GM18517 (cell line): ENCODE measurements at regions not wholly inside any gene's neighbourhood (a gene's known extent, or its start where the extent isn't known, plus 50 kb on each side); places are given as distances from the start of the nearest gene placed in this dataset.
"Not testable (repeated sequence)": the region's sequence is repeated elsewhere in the genome, so short reads cannot be mapped to it uniquely, and the experiment has no call there.

Experiments used
- ATAC-seq: cut with Tn5 transposase; IDR thresholded peaks from one replicate; pipeline ENCODE4 v1.9.1; 2021; ENCODE audit warnings: mild to moderate bottlenecking, moderate library complexity; ENCODE audit not compliant: unreplicated experiment

GRCh38 chr17:16870253-16871245 lies 101.4 kb downstream of the TNFRSF13B start:
- ATAC-seq: no peak

DNA sequence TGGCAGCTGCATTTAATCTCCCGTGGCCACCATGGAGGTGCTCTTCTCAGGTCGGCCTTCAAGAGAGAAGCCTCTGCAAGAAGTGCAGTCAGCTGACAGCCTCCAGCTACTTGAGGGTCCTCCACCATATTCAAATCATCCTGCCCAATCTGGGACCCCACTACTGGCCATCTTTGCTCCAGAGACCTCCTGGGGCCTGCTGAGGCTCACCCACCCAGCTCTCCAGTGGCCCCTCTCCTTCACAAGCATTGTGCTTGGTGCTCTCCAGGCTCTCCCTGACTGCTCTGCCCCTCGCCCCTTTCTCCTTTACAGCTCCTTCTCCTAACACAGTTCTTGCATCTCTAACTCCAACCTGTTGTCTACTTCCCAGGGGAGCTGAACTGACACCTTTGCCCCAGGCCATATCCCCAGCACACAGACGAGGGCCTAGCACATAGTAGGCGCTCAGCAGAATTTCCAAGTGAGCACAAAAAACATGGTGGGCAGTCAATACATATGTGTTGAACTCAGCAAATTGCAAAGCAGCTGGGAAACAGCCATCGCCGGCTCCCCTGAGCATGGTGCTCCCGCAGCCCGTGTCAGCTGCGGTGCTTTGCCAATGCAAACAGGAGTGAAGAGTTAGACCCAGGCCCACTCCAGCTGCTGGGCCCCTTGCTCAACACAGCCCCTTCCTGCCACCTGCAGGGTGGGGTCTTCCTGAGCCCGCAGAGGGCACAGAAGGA lies 102.2 kb downstream of the TNFRSF13B start:
- ATAC-seq: not testable (repeated sequence)

DNA sequence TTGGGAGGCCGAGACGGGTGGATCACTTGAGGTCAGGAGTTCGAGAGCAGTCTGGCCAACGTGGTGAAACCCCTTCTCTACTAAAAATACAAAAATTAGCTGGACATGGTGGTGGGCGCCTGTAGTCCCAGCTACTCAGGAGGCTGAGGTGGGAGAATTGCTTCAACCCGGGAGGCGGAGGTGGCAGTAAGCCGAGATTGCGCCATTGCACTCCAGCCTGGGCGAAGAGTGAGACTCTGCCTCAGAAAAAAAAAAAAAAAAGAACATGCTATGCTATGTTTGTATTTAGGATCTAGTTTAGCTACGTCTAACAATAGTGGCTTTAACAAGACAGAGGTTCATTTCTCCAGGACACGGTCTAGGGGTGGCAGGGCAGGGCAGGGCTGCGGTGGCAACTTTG lies 103.3 kb downstream of the TNFRSF13B start:
- ATAC-seq: not testable (repeated sequence)

- ATAC-seq: not testable (repeated sequence)
Observed at GRCh38 chr17:16867545-16867944, 104.4 kb downstream of the TNFRSF13B start.

DNA sequence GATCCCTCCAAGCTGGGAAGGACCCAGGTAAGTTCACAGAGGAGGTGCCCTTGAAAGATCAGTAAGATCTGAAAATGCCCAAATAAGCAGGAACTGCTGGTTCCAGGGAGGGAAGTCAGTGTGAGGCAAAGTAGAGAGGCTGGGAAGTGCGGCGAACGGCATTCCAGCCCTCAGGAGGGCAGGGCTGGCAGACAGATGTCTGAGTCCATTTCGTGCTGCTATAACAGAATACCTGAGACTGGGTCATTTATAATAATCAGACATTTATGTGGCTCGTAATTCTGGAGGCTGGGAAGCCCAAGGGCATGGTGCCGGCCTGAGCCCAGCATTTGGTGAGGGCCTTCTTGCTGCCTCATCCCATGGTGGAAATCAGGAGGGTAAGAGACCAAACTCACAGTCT lies 105.1 kb downstream of the TNFRSF13B start:
- ATAC-seq: not testable (repeated sequence)

DNA sequence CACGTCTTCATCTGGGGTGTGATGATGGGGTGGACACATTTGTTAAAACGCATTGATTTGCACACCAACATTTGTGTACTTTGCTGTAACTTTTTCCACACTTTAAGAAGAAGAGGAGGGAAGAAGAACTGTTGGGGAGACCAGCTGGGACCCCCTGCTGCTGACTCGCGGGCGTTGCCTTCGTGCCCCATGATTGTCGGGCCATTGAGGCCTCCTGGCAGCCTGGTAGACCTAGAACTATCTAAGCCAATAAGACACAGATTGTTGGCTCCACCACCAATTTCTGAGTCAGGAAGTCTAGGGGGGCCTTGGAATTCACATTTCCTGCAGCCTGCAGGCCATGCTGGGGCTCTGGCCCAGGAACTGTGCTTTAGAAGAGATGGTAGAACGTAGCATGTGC lies 105.5 kb downstream of the TNFRSF13B start:
- no peak for ATAC-seq

- not testable (repeated sequence) for ATAC-seq
Observed at GRCh38 chr17:16865704-16866103, 106.2 kb downstream of the TNFRSF13B start.

GRCh38 chr17:16865077-16865613 lies 106.8 kb downstream of the TNFRSF13B start:
- ATAC-seq: not testable (repeated sequence)

GRCh38 chr17:16864462-16865076 lies 107.3 kb downstream of the TNFRSF13B start:
- not testable (repeated sequence) for ATAC-seq

DNA sequence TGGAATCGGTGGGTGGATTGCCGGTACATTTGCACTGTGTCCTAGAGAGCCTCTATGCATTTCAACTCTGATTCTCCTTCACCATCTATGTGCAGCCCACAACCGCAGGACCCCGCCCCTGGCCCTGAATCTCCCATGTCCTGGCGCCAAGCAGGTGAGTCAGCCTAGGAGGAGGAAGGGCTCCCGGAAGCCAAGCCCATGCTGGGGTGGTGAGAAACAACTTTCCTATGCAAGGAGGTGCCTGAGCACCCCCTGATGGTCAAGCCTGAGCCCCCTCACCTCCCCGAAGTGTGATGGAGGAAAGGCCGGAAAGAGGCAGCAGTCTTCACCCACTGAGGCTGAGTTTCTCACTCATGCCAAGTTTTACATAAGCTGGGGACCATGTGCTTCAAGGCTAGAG lies 110.8 kb downstream of the TNFRSF13B start:
- ATAC-seq: not testable (repeated sequence)

GRCh38 chr17:16860467-16860866 lies 111.5 kb downstream of the TNFRSF13B start:
- not testable (repeated sequence) for ATAC-seq

DNA sequence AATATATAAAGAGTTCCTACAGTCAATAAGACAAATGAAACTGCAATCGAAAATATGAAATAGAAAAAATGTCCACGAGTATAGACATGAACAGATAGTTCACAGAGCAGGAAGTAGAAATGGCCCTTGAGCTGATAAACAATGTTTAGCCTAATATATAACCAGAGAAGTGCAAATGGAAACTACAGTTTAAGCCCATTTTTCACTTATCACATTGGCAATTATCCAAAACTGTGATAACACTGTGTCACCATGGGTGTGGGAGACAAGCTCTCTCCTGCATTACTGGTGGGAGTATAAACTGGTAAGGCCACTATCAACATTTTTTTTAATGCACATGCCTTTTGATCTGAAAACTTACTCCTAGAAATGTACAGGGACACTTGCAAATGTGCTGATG lies 112.4 kb downstream of the TNFRSF13B start:
- ATAC-seq: not testable (repeated sequence)

GRCh38 chr17:16857746-16858145 lies 114.2 kb downstream of the TNFRSF13B start:
- not testable (repeated sequence) for ATAC-seq

DNA sequence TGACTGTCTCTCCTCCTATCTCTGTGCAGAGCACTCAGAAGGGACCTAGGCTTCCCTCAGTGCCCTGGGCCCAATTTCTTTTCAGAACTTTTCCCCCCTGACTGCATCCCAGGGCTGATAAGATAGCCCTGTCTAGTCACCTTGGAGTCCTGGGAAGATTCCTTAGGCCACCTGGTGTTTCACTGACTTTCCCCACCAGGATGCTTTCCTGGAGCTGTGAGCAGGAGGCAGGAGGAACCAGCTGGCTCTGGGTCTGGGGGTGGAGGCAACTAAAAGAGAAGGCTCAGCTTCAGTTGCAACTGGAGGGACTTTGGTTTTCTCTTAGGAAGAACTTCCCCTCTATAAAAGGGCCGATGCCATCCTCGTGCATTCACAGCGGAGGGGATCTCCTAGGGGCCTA lies 115.1 kb downstream of the TNFRSF13B start:
- not testable (repeated sequence) for ATAC-seq

DNA sequence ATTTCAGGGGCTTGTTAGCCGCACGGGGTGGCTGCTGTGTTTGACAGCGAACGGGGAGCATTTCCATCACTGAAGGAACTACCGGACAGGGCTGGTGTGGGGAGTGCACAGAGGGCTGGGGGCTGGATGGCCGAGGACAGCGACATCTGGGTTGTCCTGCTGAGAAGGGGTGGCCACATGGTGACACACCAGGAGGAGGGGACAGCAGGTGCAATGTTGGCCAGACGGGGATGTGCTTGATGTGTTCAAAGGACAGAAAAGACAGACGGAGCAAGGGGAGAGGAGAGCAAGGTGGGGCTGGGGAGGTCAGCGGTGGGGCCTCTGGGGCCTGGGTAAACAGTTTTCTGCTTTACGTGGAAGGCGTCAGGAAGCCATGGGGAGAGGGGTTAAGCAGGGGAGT lies 115.7 kb downstream of the TNFRSF13B start:
- ATAC-seq: not testable (repeated sequence)

GRCh38 chr17:16854636-16855035 lies 117.3 kb downstream of the TNFRSF13B start:
- ATAC-seq: not testable (repeated sequence)

DNA sequence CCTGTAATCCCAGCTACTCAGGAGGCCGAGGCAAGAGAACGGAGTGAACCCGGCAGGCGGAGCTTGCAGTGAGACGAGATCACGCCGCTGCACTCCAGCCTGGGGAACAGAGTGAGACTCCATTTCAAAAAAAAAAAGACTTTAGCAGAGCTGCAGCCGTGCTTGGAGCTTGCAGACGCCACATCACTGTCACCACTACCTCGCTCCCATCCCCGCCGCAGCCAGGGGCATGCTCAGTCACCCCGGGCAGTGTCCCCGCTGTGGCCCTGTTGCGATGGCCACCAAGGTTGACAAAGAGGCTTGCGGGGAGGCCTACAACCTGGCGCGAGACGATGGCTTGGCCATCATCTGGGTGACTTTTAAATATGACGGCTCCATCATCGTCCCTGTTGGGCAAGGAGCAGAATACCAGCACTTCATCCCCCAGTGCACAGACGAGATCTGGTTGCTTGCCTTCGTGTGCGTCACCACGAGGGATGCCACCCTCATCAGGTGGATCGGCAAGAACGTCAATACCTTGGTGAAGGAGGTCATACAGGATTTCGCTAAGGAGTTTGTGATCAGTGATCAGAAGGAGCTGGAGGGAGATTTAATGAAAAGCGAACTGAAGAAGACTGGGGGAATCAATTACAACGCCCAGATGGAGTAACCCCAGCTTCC lies 118.1 kb downstream of the TNFRSF13B start:
- no peak for ATAC-seq

DNA sequence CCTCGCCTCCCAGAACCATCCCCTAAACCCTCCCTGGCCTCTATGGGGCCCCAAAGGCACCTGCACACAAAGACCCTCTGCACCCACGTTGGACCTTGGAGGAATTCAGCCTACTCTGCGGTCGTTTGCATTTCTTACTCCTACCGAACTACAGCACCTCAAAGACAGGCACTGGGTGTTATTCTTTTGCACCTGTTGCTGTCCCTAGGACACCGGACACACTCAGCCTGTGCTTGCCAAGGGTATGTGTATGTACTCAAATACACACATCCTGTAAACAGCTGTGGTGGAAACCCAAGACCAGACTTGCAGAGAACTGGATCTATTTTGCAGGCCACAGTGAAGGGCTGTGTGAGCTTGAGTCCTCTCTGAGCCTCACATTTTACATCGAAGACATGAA lies 122.1 kb downstream of the TNFRSF13B start:
- not testable (repeated sequence) for ATAC-seq

DNA sequence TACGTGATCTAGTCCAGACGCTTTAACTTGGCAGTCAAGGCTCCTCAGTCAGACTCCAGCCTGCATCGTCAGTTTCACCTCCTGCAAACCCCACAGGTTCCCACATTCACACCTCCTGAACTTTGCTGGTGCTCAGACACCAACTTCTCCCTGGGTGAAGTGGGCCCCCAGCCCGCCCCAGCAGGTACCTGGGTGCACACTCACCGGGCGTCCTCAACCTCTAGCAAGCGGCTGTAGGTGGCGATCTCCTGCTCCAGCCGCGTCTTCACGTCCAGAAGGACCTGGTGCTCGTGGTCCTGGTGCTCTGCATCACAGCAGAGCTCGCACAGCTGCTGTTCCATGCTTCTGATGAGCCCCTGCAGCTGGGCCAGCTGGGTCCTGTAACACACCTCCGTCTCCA lies 122.9 kb downstream of the TNFRSF13B start:
- not testable (repeated sequence) for ATAC-seq

GRCh38 chr17:16845098-16845497 lies 126.8 kb downstream of the TNFRSF13B start:
- ATAC-seq: not testable (repeated sequence)
